NCI-H446 treated with DMSO at 0.1 percent for 48 hours (cell line): ENCODE measurements at regions not wholly inside any gene's neighbourhood (a gene's known extent, or its start where the extent isn't known, plus 50 kb on each side); places are given as distances from the start of the nearest gene placed in this dataset.
"Not testable (repeated sequence)": the region's sequence is repeated elsewhere in the genome, so short reads cannot be mapped to it uniquely, and the experiment has no call there.

ENCODE experiments used
- DNase-seq: peaks from one replicate; lab custom pipeline; 2025; lab: John Stamatoyannopoulos, UW

- no peak for DNase-seq
Observed at GRCh38 chr2:219835493-219835892, 208.1 kb downstream of the SLC4A3 start.

GRCh38 chr2:219836647-219837177 lies 209.3 kb downstream of the SLC4A3 start:
- DNase-seq = no peak

GRCh38 chr2:219844401-219845091 lies 217.1 kb downstream of the SLC4A3 start:
- no peak for DNase-seq

GRCh38 chr2:219848882-219849281 lies 221.5 kb downstream of the SLC4A3 start:
- DNase-seq = no peak

- no peak for DNase-seq
Observed at GRCh38 chr2:219851169-219851568, 223.7 kb downstream of the SLC4A3 start.

- DNase-seq = no peak
Observed at GRCh38 chr2:219851801-219852481, 224.5 kb downstream of the SLC4A3 start.

GRCh38 chr2:219852626-219853025 lies 225.2 kb downstream of the SLC4A3 start:
- no peak for DNase-seq

- DNase-seq = no peak
Observed at GRCh38 chr2:219856602-219857001, 229.2 kb downstream of the SLC4A3 start.

GRCh38 chr2:219857751-219858150 lies 230.3 kb downstream of the SLC4A3 start:
- DNase-seq = no peak

- no peak for DNase-seq
Observed at GRCh38 chr2:219861307-219861706, 233.9 kb downstream of the SLC4A3 start.

- DNase-seq = no peak
Observed at GRCh38 chr2:219864154-219864553, 236.7 kb downstream of the SLC4A3 start.

- DNase-seq = no peak
Observed at GRCh38 chr2:219868635-219869034, 241.2 kb downstream of the SLC4A3 start.

GRCh38 chr2:219870041-219870440 lies 242.6 kb downstream of the SLC4A3 start:
- no peak for DNase-seq

GRCh38 chr2:219871351-219871750 lies 243.9 kb downstream of the SLC4A3 start:
- no peak for DNase-seq

- no peak for DNase-seq
Observed at GRCh38 chr2:219875036-219875435, 247.6 kb downstream of the SLC4A3 start.

- DNase-seq = not testable (repeated sequence)
Observed at GRCh38 chr2:219875986-219876385, 248.6 kb downstream of the SLC4A3 start.

- DNase-seq = no peak
Observed at GRCh38 chr2:219876931-219877330, 249.5 kb downstream of the SLC4A3 start.

- no peak for DNase-seq
Observed at GRCh38 chr2:219877728-219878127, 250.3 kb downstream of the SLC4A3 start.

- no peak for DNase-seq
Observed at GRCh38 chr2:219878516-219878915, 251.1 kb downstream of the SLC4A3 start.

- DNase-seq = no peak
Observed at GRCh38 chr2:219881851-219882250, 254.4 kb downstream of the SLC4A3 start.

- DNase-seq = no peak
Observed at GRCh38 chr2:219886615-219887014, 259.2 kb downstream of the SLC4A3 start.

GRCh38 chr2:219887870-219888269 lies 260.4 kb downstream of the SLC4A3 start:
- no peak for DNase-seq

GRCh38 chr2:219893541-219893940 lies 266.1 kb downstream of the SLC4A3 start:
- DNase-seq = no peak
